GM12878 (cell line): ENCODE measurements at regions not wholly inside any gene's neighbourhood (a gene's known extent, or its start where the extent isn't known, plus 50 kb on each side); places are given as distances from the start of the nearest gene placed in this dataset.

ENCODE experiments used
- ASH2L ChIP-seq: fragments of 300-600, 200-600 bp; sonication (generic); IDR thresholded peaks from 2 replicates; pipeline ENCODE4 v1.6.1; 2017; ENCODE audit warnings: low read depth, mild to moderate bottlenecking, borderline replicate concordance
- BACH1 ChIP-seq: fragments of 450-650 bp; IDR thresholded peaks from 2 replicates; pipeline ENCODE4 v1.6.1; 2017; ENCODE audit warnings: mild to moderate bottlenecking, borderline replicate concordance
- BHLHE40 ChIP-seq, 2 experiments: fragments of 450-650 bp in 1 of 2; IDR thresholded peaks; 2 replicates each; pipeline ENCODE4 v1.6.1; 2011 to 2017; ENCODE audit warnings: low read depth in 2 of 2, borderline replicate concordance in 1 of 2, improper control_type of control experiment in 1 of 2, low read length in 1 of 2, mild to moderate bottlenecking in 1 of 2
- BRCA1 ChIP-seq: IDR thresholded peaks from 2 replicates; pipeline ENCODE4 v1.6.1; 2011; ENCODE audit warnings: low read depth, low read length, improper control_type of control experiment
- CBX5 ChIP-seq: sonication (generic); IDR thresholded peaks from 2 replicates; pipeline ENCODE4 v1.6.1; 2016; ENCODE audit warnings: low read depth, moderate library complexity, mild to moderate bottlenecking, inconsistent platforms
- CEBPB ChIP-seq, 2 experiments: fragments of 150-350 bp in 1 of 2; IDR thresholded peaks; 2 replicates each; pipeline ENCODE4 v1.6.1; 2012 to 2014; ENCODE audit warnings: low read depth in 2 of 2, low read length in 2 of 2, borderline replicate concordance in 1 of 2, inconsistent platforms in 1 of 2
- EED ChIP-seq: sonication (generic); IDR thresholded peaks from 2 replicates; pipeline ENCODE4 v1.6.1; 2016; ENCODE audit warnings: antibody characterized with exemption, low read depth
- FOXK2 ChIP-seq: fragments of 450-650 bp; IDR thresholded peaks from 2 replicates; pipeline ENCODE4 v1.6.1; 2017; ENCODE audit warnings: mild to moderate bottlenecking, moderate library complexity
- HDGF ChIP-seq: fragments of 450-650 bp; IDR thresholded peaks from 2 replicates; pipeline ENCODE4 v1.6.1; 2016; ENCODE audit warnings: antibody characterized with exemption
- KLF5 ChIP-seq: fragments of 450-650 bp; IDR thresholded peaks from 2 replicates; pipeline ENCODE4 v1.6.1; 2014; ENCODE audit warnings: mild to moderate bottlenecking; ENCODE audit not compliant: partially characterized antibody
- MTA2 ChIP-seq: fragments of 450-650 bp; IDR thresholded peaks from 2 replicates; pipeline ENCODE4 v1.6.1; 2016; ENCODE audit warnings: low read depth, mild to moderate bottlenecking, moderate library complexity
- NFYB ChIP-seq: IDR thresholded peaks from 2 replicates; pipeline ENCODE4 v1.6.1; 2011; ENCODE audit warnings: low read depth, mild to moderate bottlenecking, low read length, improper control_type of control experiment, moderate library complexity; ENCODE audit not compliant: insufficient read depth
- NR2C2 ChIP-seq: IDR thresholded peaks from 2 replicates; pipeline ENCODE4 v1.6.1; 2011; ENCODE audit warnings: borderline replicate concordance, low read depth; ENCODE audit not compliant: control insufficient read depth, insufficient read length
- POLR2AphosphoS2 ChIP-seq: IDR thresholded peaks from 2 replicates; pipeline ENCODE4 v1.6.1; 2011; ENCODE audit warnings: low read depth, mild to moderate bottlenecking, low read length, improper control_type of control experiment, moderate library complexity
- RELA ChIP-seq: fragments of 450-650 bp; IDR thresholded peaks from 2 replicates; pipeline ENCODE4 v1.8.0; 2014; ENCODE audit warnings: borderline replicate concordance; ENCODE audit not compliant: partially characterized antibody
- SREBF2 ChIP-seq: IDR thresholded peaks from 2 replicates; pipeline ENCODE4 v1.6.1; 2012; ENCODE audit warnings: mild to moderate bottlenecking, low read length
- SUZ12 ChIP-seq: fragments of 200-600 bp; sonication (generic); IDR thresholded peaks from one replicate; pipeline ENCODE4 v1.6.1; 2018; ENCODE audit warnings: antibody characterized with exemption, mild to moderate bottlenecking; ENCODE audit not compliant: unreplicated experiment
- TF ChIP-seq, protein P1 (sequence below): fragments of 450-650 bp; IDR thresholded peaks from 2 replicates; pipeline ENCODE4 v1.6.1; 2017; ENCODE audit warnings: mild to moderate bottlenecking, moderate library complexity
- TF ChIP-seq, protein P2 (sequence below): IDR thresholded peaks from 2 replicates; pipeline ENCODE4 v1.6.1; 2012; ENCODE audit warnings: low read depth, low read length, improper control_type of control experiment
- TF ChIP-seq, protein P3 (sequence below): IDR thresholded peaks from 2 replicates; pipeline ENCODE4 v1.6.1; 2012; ENCODE audit warnings: low read depth, low read length, improper control_type of control experiment
- TF ChIP-seq, protein P4 (sequence below): IDR thresholded peaks from 2 replicates; pipeline ENCODE4 v1.6.1; 2011; ENCODE audit warnings: low read depth, mild to moderate bottlenecking, low read length, moderate library complexity, borderline replicate concordance; ENCODE audit errors: extremely low read depth
- TF ChIP-seq, protein P5 (sequence below): fragments of 450-650 bp; IDR thresholded peaks from 2 replicates; pipeline ENCODE4 v1.6.1; 2017; ENCODE audit warnings: mild to moderate bottlenecking

DNA sequence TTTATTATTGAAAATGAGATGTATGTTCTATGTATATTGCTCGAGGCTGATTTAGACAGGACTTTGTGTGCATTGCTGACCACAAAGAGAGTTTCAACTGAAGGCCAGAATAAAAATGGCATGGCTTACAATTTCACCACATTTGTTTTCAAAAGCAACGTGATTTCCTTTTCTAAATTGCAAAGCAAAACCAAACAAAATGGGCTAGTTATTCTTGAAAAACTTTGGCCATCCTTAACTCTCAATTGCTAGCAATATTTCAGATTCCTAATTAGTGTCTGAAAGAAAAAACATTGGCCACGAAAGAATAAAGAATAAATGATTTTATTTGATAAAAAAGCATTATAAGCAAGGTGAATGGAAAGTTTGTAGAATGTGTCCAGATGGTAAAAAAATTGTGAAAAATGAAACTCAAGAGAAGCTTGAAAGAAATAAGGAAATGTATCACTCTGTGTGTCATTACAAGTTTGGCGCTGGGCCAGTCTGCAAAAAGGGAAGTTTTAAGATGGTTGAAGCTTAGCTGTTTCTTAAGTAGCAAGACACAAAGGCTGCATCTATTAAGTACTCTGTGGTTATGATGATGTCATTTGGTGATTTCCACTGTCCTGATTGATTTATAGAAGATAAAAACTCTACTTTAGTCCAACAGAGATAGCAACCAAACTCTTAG lies 89.2 kb upstream of the PRLR start (continued):
- TF ChIP-seq NFYB (no peak), NR2C2 (no peak), ASH2L (no peak), MTA2 (peak; percentile 98), SREBF2 (no peak), EED (peak; percentile 59), BACH1 (peak; percentile 87; the same call in 1 of the 2 replicates), POLR2AphosphoS2 (no peak), HDGF (no peak), CBX5 (peak; percentile 67; the same call in 1 of the 2 replicates), BRCA1 (no peak), FOXK2 (no peak), CEBPB (IDR thresholded peaks at IDR 0.05; ENCODE audit: borderline replicate concordance in 1 of 2, low read depth in 2 of 2, low read length in 2 of 2) (peak in 1 of 2 experiments; percentile 75; a peak in 1 of 4 replicates), RELA (peak; percentile 91), BHLHE40 (IDR thresholded peaks at IDR 0.05; ENCODE audit: borderline replicate concordance in 1 of 2, low read depth in 2 of 2, low read length in 1 of 2) (peak; percentile 52 to 53; a peak in 3 of 4 replicates), KLF5 (peak; percentile 52), SUZ12 (no peak)
- TF ChIP-seq, protein P1, sequence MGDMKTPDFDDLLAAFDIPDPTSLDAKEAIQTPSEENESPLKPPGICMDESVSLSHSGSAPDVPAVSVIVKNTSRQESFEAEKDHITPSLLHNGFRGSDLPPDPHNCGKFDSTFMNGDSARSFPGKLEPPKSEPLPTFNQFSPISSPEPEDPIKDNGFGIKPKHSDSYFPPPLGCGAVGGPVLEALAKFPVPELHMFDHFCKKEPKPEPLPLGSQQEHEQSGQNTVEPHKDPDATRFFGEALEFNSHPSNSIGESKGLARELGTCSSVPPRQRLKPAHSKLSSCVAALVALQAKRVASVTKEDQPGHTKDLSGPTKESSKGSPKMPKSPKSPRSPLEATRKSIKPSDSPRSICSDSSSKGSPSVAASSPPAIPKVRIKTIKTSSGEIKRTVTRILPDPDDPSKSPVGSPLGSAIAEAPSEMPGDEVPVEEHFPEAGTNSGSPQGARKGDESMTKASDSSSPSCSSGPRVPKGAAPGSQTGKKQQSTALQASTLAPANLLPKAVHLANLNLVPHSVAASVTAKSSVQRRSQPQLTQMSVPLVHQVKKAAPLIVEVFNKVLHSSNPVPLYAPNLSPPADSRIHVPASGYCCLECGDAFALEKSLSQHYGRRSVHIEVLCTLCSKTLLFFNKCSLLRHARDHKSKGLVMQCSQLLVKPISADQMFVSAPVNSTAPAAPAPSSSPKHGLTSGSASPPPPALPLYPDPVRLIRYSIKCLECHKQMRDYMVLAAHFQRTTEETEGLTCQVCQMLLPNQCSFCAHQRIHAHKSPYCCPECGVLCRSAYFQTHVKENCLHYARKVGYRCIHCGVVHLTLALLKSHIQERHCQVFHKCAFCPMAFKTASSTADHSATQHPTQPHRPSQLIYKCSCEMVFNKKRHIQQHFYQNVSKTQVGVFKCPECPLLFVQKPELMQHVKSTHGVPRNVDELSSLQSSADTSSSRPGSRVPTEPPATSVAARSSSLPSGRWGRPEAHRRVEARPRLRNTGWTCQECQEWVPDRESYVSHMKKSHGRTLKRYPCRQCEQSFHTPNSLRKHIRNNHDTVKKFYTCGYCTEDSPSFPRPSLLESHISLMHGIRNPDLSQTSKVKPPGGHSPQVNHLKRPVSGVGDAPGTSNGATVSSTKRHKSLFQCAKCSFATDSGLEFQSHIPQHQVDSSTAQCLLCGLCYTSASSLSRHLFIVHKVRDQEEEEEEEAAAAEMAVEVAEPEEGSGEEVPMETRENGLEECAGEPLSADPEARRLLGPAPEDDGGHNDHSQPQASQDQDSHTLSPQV: no peak; the same call in 1 of the 2 replicates
- TF ChIP-seq, protein P2, sequence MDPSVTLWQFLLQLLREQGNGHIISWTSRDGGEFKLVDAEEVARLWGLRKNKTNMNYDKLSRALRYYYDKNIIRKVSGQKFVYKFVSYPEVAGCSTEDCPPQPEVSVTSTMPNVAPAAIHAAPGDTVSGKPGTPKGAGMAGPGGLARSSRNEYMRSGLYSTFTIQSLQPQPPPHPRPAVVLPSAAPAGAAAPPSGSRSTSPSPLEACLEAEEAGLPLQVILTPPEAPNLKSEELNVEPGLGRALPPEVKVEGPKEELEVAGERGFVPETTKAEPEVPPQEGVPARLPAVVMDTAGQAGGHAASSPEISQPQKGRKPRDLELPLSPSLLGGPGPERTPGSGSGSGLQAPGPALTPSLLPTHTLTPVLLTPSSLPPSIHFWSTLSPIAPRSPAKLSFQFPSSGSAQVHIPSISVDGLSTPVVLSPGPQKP: no peak
- TF ChIP-seq, protein P3, sequence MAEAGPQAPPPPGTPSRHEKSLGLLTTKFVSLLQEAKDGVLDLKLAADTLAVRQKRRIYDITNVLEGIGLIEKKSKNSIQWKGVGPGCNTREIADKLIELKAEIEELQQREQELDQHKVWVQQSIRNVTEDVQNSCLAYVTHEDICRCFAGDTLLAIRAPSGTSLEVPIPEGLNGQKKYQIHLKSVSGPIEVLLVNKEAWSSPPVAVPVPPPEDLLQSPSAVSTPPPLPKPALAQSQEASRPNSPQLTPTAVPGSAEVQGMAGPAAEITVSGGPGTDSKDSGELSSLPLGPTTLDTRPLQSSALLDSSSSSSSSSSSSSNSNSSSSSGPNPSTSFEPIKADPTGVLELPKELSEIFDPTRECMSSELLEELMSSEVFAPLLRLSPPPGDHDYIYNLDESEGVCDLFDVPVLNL: no peak
- TF ChIP-seq, protein P4, sequence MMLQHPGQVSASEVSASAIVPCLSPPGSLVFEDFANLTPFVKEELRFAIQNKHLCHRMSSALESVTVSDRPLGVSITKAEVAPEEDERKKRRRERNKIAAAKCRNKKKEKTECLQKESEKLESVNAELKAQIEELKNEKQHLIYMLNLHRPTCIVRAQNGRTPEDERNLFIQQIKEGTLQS: no peak
- TF ChIP-seq, protein P5, sequence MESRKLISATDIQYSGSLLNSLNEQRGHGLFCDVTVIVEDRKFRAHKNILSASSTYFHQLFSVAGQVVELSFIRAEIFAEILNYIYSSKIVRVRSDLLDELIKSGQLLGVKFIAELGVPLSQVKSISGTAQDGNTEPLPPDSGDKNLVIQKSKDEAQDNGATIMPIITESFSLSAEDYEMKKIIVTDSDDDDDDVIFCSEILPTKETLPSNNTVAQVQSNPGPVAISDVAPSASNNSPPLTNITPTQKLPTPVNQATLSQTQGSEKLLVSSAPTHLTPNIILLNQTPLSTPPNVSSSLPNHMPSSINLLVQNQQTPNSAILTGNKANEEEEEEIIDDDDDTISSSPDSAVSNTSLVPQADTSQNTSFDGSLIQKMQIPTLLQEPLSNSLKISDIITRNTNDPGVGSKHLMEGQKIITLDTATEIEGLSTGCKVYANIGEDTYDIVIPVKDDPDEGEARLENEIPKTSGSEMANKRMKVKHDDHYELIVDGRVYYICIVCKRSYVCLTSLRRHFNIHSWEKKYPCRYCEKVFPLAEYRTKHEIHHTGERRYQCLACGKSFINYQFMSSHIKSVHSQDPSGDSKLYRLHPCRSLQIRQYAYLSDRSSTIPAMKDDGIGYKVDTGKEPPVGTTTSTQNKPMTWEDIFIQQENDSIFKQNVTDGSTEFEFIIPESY: no peak
